ENCODE measurements at regions not wholly inside any gene's neighbourhood (a gene's known extent, or its start where the extent isn't known, plus 50 kb on each side); places are given as distances from the start of the nearest gene placed in this dataset.

DNA sequence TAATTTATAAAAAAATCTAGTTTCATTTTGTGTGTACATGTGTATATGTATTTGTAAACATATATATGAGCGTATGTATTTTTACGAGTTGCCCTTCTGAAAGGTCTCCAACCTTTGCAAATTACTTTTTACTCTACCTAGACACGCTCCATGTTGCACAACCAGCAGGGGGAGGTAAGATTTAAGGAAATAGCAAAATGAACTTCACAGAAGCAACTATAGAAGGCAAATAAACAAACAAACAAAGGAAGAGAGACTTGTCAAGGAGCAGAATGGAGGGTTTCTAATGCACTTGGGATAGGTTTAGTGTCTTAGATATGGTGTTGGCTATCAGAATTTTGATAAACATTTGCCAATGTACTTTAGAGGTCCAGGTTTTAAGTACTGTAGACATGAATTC lies 820.5 kb upstream of the POU3F3 start:
- Histone ChIP-seq H3K27me3 (ENCODE audit: control insufficient read depth in 2 of 2, insufficient read depth in 2 of 2, low read length in 2 of 2) (no peaks in the 10 kb centered on the region), H3K4me1 (ENCODE audit: control insufficient read depth in 1 of 2, insufficient read depth in 2 of 2, low read length in 2 of 2) (no peaks in the 10 kb centered on the region), H3K4me3 (replicated peaks in 1 of 3; ENCODE audit: low read depth in 2 of 3, low read length in 3 of 3) (no peak overlapping the region), H3K4me2 (replicated peaks; ENCODE audit: extremely low read depth, low read length, poor library complexity, severe bottlenecking) (no peak overlapping the region), H4K20me1 (ENCODE audit: insufficient read depth, low read length) (no peaks in the 10 kb centered on the region), H3K36me3 (replicated peaks in 1 of 2; ENCODE audit: control insufficient read depth in 1 of 2, insufficient read depth in 2 of 2, low read length in 2 of 2) (no peaks in the 10 kb centered on the region), H3K27ac (ENCODE audit: low read depth in 1 of 2, low read length in 2 of 2) (no peak overlapping the region), H3K9me3 (replicated peaks in 1 of 2; ENCODE audit: control insufficient read depth in 1 of 2, insufficient read depth in 1 of 2, low read length in 2 of 2) (no peaks in the 10 kb centered on the region), H2AFZ (ENCODE audit: insufficient read depth, low read depth, low read length, poor library complexity, severe bottlenecking) (no peak overlapping the region), H3K79me2 (ENCODE audit: insufficient read depth, low read length) (no peaks in the 10 kb centered on the region), H3K9ac (ENCODE audit: insufficient read depth, low read length, poor library complexity, severe bottlenecking) (no peak overlapping the region)
- H3K4me3 Mint-ChIP-seq: no peak overlapping the region
- TF ChIP-seq, protein P1, sequence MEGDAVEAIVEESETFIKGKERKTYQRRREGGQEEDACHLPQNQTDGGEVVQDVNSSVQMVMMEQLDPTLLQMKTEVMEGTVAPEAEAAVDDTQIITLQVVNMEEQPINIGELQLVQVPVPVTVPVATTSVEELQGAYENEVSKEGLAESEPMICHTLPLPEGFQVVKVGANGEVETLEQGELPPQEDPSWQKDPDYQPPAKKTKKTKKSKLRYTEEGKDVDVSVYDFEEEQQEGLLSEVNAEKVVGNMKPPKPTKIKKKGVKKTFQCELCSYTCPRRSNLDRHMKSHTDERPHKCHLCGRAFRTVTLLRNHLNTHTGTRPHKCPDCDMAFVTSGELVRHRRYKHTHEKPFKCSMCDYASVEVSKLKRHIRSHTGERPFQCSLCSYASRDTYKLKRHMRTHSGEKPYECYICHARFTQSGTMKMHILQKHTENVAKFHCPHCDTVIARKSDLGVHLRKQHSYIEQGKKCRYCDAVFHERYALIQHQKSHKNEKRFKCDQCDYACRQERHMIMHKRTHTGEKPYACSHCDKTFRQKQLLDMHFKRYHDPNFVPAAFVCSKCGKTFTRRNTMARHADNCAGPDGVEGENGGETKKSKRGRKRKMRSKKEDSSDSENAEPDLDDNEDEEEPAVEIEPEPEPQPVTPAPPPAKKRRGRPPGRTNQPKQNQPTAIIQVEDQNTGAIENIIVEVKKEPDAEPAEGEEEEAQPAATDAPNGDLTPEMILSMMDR (IDR thresholded peaks at IDR 0.05): no peak
- no peak for DNase-seq
- no peaks in the 10 kb centered on the region for H3K4me1 Mint-ChIP-seq
- WGBS (ENCODE audit: insufficient coverage): no CpG with 5 or more reads among the region's 3 CpGs
- no peak overlapping the region for H3K27ac Mint-ChIP-seq
- H3K27me3 Mint-ChIP-seq (ENCODE audit: low read depth in 3 of 3): peaks cover 0 to 1% (median 0%) of the 10 kb centered on the region in 3 donors
- H3K9me3 Mint-ChIP-seq: no peaks in the 10 kb centered on the region
- intact Hi-C loops (cut with micrococcal nuclease): no loop called here
- no peaks in the 10 kb centered on the region for H3K36me3 Mint-ChIP-seq

DNA sequence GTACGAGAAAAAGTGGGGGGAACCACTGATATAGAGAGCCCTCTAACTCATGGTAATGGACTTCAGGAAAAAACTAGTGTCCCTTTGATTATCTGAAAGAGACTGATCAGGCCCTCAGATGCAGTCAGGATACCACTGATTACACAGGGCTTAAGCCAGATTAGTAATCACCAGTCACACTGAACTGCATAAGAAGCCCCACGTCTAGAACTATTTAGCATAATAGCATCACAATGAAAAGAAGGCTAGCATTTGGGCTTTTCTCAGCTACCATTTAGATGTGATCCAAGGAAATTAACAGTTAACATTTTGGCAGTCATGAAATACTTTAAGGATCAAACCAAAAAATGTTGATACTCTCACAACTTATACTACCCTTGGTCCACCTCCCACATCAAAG lies 813.1 kb upstream of the POU3F3 start:
- TF ChIP-seq, protein P1 (IDR thresholded peaks at IDR 0.05): no peak
- whole genome bisulfite sequencing (ENCODE audit: insufficient coverage): 64% methylated on average over 2 of the region's 2 CpGs
- Histone ChIP-seq H4K20me1 (ENCODE audit: insufficient read depth, low read length) (no peaks in the 10 kb centered on the region), H3K9ac (ENCODE audit: insufficient read depth, low read length, poor library complexity, severe bottlenecking) (no peak overlapping the region), H3K4me1 (ENCODE audit: control insufficient read depth in 1 of 2, insufficient read depth in 2 of 2, low read length in 2 of 2) (no peaks in the 10 kb centered on the region), H2AFZ (ENCODE audit: insufficient read depth, low read depth, low read length, poor library complexity, severe bottlenecking) (no peak overlapping the region), H3K79me2 (ENCODE audit: insufficient read depth, low read length) (no peaks in the 10 kb centered on the region), H3K27ac (ENCODE audit: low read depth in 1 of 2, low read length in 2 of 2) (no peak overlapping the region), H3K4me3 (replicated peaks in 1 of 3; ENCODE audit: low read depth in 2 of 3, low read length in 3 of 3) (no peak overlapping the region), H3K36me3 (replicated peaks in 1 of 2; ENCODE audit: control insufficient read depth in 1 of 2, insufficient read depth in 2 of 2, low read length in 2 of 2) (no peaks in the 10 kb centered on the region), H3K4me2 (replicated peaks; ENCODE audit: extremely low read depth, low read length, poor library complexity, severe bottlenecking) (no peak overlapping the region), H3K9me3 (replicated peaks in 1 of 2; ENCODE audit: control insufficient read depth in 1 of 2, insufficient read depth in 1 of 2, low read length in 2 of 2) (no peaks in the 10 kb centered on the region), H3K27me3 (ENCODE audit: control insufficient read depth in 2 of 2, insufficient read depth in 2 of 2, low read length in 2 of 2) (no peaks in the 10 kb centered on the region)
- no peak overlapping the region for H3K4me3 Mint-ChIP-seq
- no peaks in the 10 kb centered on the region for H3K36me3 Mint-ChIP-seq
- intact Hi-C loops (cut with micrococcal nuclease): no loop called here
- H3K9me3 Mint-ChIP-seq: no peaks in the 10 kb centered on the region
- H3K4me1 Mint-ChIP-seq: no peaks in the 10 kb centered on the region
- DNase-seq: no peak
- no peak overlapping the region for H3K27ac Mint-ChIP-seq
- H3K27me3 Mint-ChIP-seq (ENCODE audit: low read depth in 3 of 3): peaks cover 0 to 2% (median 0%) of the 10 kb centered on the region in 3 donors
